Ovary (tissue), 7 donors: ENCODE measurements at regions not wholly inside any gene's neighbourhood (a gene's known extent, or its start where the extent isn't known, plus 50 kb on each side); places are given as distances from the start of the nearest gene placed in this dataset.

Source experiments
- DNase-seq, 5 donors: peaks; one replicate each; pipeline ENCODE4 v3.0.0-alpha.2; 2019 to 2020
- H3K27ac ChIP-seq, 2 donors: fragments of 200-600 bp; one replicate each; pipeline versions ENCODE4 v1.5.1 to v1.8.0; 2019 to 2022
- H3K27me3 ChIP-seq: fragments of 200-600 bp; one replicate; pipeline ENCODE4 v1.8.0; 2022
- H3K36me3 ChIP-seq: fragments of 200-600 bp; sonication (generic); one replicate; pipeline ENCODE4 v1.5.1; 2019
- H3K4me1 ChIP-seq: one replicate; pipeline ENCODE4 v1.8.1; 2013; ENCODE audit warnings: mild to moderate bottlenecking, moderate library complexity; ENCODE audit not compliant: insufficient read depth
- H3K4me3 ChIP-seq: fragments of 200-600 bp; sonication (generic); one replicate; pipeline ENCODE4 v1.5.1; 2017
- H3K9me3 ChIP-seq, 2 donors: fragments of 200-600 bp in 1 of 2; sonication (generic) in 1 of 2; one replicate each; pipeline versions ENCODE4 v1.5.1 to v1.8.1; 2013 to 2019; ENCODE audit warnings: mild to moderate bottlenecking in 1 of 2, moderate library complexity in 1 of 2
- EP300 ChIP-seq: sonication (generic); formaldehyde crosslinking; IDR thresholded peaks from one replicate; pipeline ENCODE4 v1.6.1; 2017; ENCODE audit warnings: antibody characterized with exemption
- POLR2A ChIP-seq: fragments of 450-650 bp; IDR thresholded peaks from one replicate; pipeline ENCODE4 v1.6.1; 2017; ENCODE audit warnings: antibody characterized with exemption, mild to moderate bottlenecking, moderate library complexity
- WGBS, 3 donors: extraction: QIAGEN DNeasy Blood & Tissue Kit in 1 of 3; methylation state at CpG; one replicate each; pipeline versions ENCODE4 v1.1.5 to v1.1.7; 2013 to 2017; 5-methylcytosine and 5-hydroxymethylcytosine counted together
- intact Hi-C, 4 donors: fragments of 100-400 bp; cut with DNase I; formaldehyde crosslinking; loops; one replicate each; pipeline versions ENCODE4 v1.11.0 to v1.15.1; 2022 to 2023
- TF ChIP-seq, protein P1 (sequence below), 3 donors: fragments of 450-650 bp in 2 of 3; fragments of 200-600 bp in 1 of 3; IDR thresholded peaks; one replicate each; pipeline versions ENCODE4 v1.5.1 to v1.8.0; 2016 to 2022; ENCODE audit warnings: antibody characterized with exemption in 3 of 3, mild to moderate bottlenecking in 1 of 3
- donor health status: DM: no; HTN: no; CAD: no; lungs with moderate emphysema.
- donor health status: DM: no; HTN: no; CAD: no.
- donor health status: Bipolar disorder and iron deficiency.
- donor health status: DM: no; HTN: no; CAD: no.
- donor health status: DM: yes; HTN: yes; CAD: no.

DNA sequence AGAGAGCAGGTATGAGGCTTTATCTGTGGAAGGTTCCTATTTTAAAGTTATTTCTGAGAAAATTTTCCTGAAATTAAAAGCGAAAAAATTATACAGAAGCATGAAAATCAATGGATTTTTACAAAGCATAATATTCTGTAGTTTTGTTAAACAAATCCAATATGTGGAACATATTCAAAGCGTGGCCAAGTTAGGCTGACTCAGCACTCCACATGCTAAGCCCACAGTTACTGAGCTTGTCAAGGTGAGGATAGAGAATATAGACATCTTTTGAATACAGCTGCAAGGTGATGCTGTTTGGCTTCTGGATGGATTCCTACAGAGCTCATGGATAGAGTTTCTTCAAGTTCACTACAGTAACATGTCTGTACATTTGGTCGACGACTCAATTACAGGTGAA lies 302.5 kb downstream of the C3orf38 start:
- no peak for TF ChIP-seq POLR2A
- TF ChIP-seq EP300 = no peak
- TF ChIP-seq, protein P1, sequence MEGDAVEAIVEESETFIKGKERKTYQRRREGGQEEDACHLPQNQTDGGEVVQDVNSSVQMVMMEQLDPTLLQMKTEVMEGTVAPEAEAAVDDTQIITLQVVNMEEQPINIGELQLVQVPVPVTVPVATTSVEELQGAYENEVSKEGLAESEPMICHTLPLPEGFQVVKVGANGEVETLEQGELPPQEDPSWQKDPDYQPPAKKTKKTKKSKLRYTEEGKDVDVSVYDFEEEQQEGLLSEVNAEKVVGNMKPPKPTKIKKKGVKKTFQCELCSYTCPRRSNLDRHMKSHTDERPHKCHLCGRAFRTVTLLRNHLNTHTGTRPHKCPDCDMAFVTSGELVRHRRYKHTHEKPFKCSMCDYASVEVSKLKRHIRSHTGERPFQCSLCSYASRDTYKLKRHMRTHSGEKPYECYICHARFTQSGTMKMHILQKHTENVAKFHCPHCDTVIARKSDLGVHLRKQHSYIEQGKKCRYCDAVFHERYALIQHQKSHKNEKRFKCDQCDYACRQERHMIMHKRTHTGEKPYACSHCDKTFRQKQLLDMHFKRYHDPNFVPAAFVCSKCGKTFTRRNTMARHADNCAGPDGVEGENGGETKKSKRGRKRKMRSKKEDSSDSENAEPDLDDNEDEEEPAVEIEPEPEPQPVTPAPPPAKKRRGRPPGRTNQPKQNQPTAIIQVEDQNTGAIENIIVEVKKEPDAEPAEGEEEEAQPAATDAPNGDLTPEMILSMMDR (IDR thresholded peaks at IDR 0.05) = no peak
- Histone ChIP-seq H3K36me3 (no peaks in the 10 kb centered on the region), H3K4me1 (no peaks in the 10 kb centered on the region), H3K27me3 (no peaks in the 10 kb centered on the region), H3K9me3 (no peaks in the 10 kb centered on the region), H3K27ac (no peak overlapping the region), H3K4me3 (no peak overlapping the region)
- 87 to 94% (median 90%) methylated on average over 4 of the region's 4 CpGs for WGBS, 3 donors
- intact Hi-C loops = no loop called here
- DNase-seq = no peak

DNA sequence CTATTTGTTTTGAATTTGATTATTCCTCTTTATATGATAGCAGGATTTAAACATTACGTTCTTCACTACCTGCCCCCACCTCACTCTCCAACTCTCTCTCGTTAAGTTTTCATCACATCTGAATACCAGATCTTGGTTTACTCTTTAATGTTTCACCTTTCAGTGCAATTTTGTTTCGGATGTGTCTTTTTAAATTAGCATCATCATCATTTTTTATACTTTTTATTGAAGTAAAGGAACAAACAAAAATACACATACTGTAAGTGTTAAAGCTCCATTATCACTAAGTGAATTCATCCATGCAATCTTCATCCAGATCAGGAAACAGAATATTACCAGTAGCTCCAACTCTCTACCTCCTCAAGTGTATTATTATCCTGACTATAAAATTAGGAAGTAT lies 310.6 kb downstream of the C3orf38 start:
- Histone ChIP-seq H3K27me3 (no peaks in the 10 kb centered on the region), H3K27ac (no peak overlapping the region), H3K9me3 (no peaks in the 10 kb centered on the region), H3K36me3 (no peaks in the 10 kb centered on the region), H3K4me1 (no peaks in the 10 kb centered on the region), H3K4me3 (no peak overlapping the region)
- no peak for TF ChIP-seq EP300
- TF ChIP-seq POLR2A = no peak
- TF ChIP-seq, protein P1 (IDR thresholded peaks at IDR 0.05) = no peak
- no peak for DNase-seq
- intact Hi-C loops = no loop called here
- WGBS, 3 donors = 26 to 41% (median 27%) methylated on average over 3 of the region's 3 CpGs

DNA sequence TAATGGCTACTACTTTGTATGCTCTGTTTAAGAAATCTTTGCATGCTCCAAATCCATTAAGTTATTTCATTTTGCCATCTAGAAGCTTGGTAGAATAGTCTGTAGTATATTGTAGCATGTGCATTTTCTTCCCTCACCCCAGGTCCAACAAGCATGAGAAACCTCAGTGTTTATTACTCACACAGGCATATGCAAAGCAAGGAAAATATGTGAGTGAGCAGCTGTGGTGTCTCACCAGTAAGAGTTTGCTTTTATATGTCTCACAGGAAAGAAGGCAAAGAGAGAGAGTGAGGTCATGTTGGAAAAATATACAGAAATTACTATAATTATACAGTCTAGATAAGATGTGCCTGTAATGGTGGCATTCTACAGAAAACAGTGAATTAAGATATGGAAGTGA lies 312.5 kb downstream of the C3orf38 start:
- intact Hi-C loops = no loop called here
- Histone ChIP-seq H3K4me3 (no peak overlapping the region), H3K27me3 (no peaks in the 10 kb centered on the region), H3K27ac (no peak overlapping the region), H3K36me3 (no peaks in the 10 kb centered on the region), H3K4me1 (no peaks in the 10 kb centered on the region), H3K9me3 (no peaks in the 10 kb centered on the region)
- DNase-seq = no peak
- TF ChIP-seq, protein P1 (IDR thresholded peaks at IDR 0.05) = no peak
- TF ChIP-seq POLR2A (no peak), EP300 (no peak)

DNA sequence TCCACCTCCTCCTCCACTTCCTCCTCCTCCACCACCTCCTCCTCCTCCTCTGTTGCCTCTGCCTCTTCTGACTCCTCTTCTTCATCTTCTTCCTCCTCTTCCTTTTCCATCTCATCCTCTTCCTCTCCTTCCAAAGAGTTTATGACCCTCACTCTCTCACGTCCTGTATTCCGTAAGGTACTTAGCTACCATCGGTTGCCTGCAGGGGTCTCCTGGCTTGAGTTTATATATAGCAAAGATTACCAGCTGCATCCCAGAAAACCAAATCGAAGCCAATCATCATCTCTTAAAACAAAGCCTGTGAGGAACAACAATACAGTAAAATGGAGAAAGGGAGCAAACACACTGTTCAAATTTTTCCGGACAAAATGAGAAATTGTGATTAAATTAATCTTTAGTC lies 317.4 kb downstream of the C3orf38 start:
- Histone ChIP-seq H3K4me3 (no peak overlapping the region), H3K27me3 (no peaks in the 10 kb centered on the region), H3K36me3 (no peaks in the 10 kb centered on the region), H3K9me3 (no peaks in the 10 kb centered on the region), H3K4me1 (no peaks in the 10 kb centered on the region), H3K27ac (no peak overlapping the region)
- DNase-seq = no peak
- intact Hi-C loops = no loop called here
- TF ChIP-seq EP300 = no peak
- TF ChIP-seq POLR2A = no peak
- TF ChIP-seq, protein P1 (IDR thresholded peaks at IDR 0.05) = no peak
- 78 to 89% (median 81%) methylated on average over 5 of the region's 5 CpGs for WGBS, 3 donors

DNA sequence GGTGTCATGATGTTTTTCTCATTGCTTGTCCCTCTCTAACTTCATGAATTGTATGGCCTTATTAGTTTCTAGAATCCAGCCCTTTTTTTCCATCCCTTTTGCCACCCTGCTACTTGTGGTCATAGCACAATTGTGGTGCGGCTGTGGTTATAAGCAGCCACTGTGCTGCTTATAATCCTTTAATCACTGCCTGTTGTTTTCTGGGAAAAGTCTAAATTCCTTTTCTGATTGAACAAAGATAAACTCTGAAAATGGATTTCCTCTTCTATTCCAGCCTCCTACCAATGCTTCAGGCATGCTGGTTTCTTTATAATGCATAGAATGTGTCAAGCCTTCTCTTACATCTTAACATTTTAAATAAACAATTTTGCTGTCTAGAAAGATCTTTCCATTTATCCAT lies 319.5 kb downstream of the C3orf38 start:
- TF ChIP-seq POLR2A (no peak), EP300 (no peak)
- TF ChIP-seq, protein P1 (IDR thresholded peaks at IDR 0.05) = no peak
- Histone ChIP-seq H3K9me3 (no peaks in the 10 kb centered on the region), H3K27me3 (no peaks in the 10 kb centered on the region), H3K27ac (no peak overlapping the region), H3K36me3 (no peaks in the 10 kb centered on the region), H3K4me1 (no peaks in the 10 kb centered on the region), H3K4me3 (no peak overlapping the region)
- intact Hi-C loops = no loop called here
- 94 to 98% (median 94%) methylated on average over 1 of the region's 1 CpG for WGBS, 3 donors
- no peak for DNase-seq
